Activated CD4-positive, alpha-beta T cell treated with anti-CD3 and anti-CD28 coated beads, Interleukin-2, amount 50 U/mL, for 16 hours (primary cell): ENCODE measurements at regions not wholly inside any gene's neighbourhood (a gene's known extent, or its start where the extent isn't known, plus 50 kb on each side); places are given as distances from the start of the nearest gene placed in this dataset.
"Not testable (repeated sequence)": the region's sequence is repeated elsewhere in the genome, so short reads cannot be mapped to it uniquely, and the experiment has no call there.

Experiments used
- DNase-seq: peaks from one replicate; pipeline ENCODE4 v3.0.0-alpha.2; 2020

DNA sequence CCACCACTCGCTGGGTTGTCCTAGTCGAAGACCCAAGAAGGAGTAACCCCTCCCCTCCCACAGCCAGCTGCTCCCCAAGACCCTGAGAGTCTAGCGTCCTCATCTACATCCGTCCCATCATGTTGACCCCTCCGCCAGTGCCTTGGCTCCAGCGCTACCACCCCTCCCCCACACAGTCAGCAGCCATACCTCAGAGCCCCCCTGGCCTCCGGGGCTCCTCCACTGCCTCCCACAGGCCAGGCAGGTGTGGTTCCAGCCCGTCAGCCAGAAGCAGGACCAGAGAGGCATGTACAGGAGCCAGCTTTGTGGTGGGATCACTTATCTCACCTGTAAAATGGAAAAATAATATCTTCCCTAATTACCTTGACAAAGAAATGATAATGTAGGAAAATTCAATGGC, 51.5 kb upstream of the PHF21B start:
- no peak for DNase-seq

DNA sequence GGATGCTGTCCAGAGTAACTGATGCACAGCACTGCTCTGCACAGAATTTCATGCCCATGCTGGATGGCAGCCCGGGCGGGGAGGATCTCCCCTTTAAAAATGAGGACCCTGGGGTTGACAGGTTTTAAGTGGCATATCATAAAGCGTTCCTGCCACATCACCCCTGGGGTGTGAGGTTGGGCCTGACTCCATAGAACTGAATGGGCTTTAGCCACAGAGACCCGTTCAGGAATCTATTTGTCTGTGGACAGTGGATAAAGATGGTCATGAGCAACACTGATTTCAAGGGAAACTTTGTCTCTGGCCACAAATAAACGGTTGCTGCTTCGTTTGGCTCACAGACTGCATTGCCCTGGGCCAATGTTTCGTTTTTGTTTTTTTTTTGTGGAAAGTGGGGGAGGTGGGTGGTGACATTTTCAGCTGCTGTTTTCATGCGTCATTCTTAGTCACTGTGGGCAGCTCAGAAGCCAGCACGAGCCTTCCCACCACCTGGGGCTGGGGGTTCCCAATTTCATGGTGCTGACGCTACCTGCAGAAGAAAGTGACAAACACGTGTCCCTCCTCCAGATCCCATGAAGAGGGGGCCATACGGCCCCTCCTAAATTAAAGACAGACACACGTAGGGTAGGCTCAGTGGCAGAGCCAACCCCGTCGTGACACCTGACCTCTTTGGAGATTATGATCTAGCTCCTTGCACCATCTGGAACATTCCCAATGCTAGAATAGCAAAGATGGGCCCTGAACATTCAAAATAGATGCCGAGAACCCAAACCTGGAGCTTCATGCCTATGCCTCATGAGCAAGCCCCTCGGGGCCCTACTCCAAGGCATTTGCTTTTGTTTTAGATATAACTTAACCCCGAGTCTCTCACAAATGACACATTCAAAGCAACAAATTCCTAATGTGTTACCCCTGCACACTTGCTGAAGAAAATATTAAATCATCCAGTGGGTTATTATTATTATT, 54.8 kb upstream of the PHF21B start:
- peak; percentile 50 for DNase-seq

- no peak for DNase-seq
Observed at GRCh38 chr22:45065726-45066125, 55.9 kb upstream of the PHF21B start.

GRCh38 chr22:45067731-45068130, 57.9 kb upstream of the PHF21B start:
- no peak for DNase-seq

GRCh38 chr22:45069925-45070324, 60.1 kb upstream of the PHF21B start:
- no peak for DNase-seq

- DNase-seq: no peak
Observed at GRCh38 chr22:45071618-45072017, 61.8 kb upstream of the PHF21B start.

- DNase-seq: no peak
Observed at GRCh38 chr22:45072322-45072903, 62.6 kb upstream of the PHF21B start.

DNA sequence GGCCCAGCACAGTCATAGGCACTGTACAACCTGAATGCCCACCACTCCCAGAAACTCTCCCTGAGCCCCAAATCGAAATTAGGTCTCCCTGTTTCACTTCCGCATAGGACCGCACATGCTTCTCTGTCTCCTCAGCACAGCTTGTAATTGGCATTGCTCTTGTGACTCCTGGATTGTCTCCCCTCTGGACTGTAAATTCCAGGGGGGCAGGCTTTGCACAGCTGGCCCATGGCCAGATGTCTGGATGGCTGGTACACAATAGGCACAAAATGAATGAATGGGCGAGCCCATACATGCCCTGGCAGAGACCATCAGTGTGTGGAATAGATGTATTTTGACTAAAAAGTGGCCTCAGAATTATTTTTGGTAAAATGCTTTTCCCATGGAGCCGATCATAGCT, 63.3 kb upstream of the PHF21B start:
- no peak for DNase-seq

DNA sequence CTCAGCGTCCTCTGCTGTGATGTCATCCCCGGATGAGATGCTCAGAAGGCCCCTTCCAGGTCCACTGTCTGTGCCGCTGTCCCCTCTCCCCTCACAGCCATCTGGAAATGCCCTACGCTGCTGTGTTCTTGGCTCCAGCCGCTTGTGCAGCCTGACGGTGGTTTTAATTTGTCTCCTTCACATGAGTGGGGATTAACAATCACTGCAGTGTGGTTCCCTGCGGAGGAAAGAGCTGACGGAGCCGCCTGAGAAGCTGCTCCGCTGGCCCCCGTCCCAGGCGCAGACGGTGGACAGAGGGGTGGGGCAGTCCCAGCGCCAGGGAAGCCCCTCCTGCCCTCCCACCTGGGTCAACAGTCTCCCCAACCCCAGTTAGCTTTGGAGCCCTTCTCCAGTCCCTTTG, 67.5 kb upstream of the PHF21B start:
- no peak for DNase-seq

GRCh38 chr22:45077826-45078334, 68.1 kb upstream of the PHF21B start:
- DNase-seq: no peak

GRCh38 chr22:45082795-45083194, 73.0 kb upstream of the PHF21B start:
- DNase-seq: peak; percentile 27

GRCh38 chr22:45083659-45084305, 74.0 kb upstream of the PHF21B start:
- DNase-seq: peak; percentile 51

DNA sequence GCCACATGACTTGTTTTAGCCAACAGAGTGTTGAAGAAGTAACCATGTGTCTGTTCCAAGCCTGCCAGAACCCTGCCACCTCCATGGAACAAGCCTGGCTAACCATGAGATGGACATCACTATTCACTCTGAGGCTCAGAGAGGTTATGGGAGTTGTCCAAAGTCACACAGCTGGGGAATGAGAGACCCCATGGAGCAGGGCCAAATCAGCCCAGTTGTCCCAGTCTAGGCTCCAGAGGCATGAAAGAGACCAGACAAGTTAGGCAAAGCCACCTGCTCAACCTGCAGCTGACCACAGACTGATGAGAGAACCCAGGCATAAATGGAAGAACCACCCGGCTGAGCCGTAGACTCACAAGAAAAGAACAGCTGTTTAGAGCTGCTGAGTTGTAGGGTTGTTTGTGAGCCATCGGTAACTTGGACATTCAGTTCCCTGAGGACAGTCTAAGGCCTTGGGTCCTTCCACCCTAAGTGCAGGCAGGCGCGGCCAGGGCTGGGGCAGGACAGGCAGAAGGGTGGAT, 74.7 kb upstream of the PHF21B start:
- DNase-seq: no peak

DNA sequence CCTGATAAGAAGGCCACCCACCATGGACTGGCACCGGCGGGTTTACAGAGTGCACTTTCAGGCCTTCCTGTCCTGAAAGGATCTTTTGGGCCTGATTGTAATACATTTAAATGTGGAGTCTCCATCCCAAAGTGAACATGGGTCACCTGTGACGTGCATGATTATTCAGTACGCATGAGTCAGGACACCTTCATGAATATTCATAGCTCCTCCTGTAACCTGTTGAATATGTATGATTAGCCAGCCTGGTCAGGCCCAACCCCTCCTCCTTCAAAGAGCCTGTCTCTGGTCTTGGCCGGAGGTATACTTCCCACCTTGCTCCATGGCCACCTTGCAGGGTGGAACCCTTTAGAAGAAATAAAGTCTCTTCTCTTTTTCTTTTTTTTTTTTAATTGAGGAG, 75.9 kb upstream of the NUP50 start:
- DNase-seq: no peak

- no peak for DNase-seq
Observed at GRCh38 chr22:45088576-45088975, 75.1 kb upstream of the NUP50 start.

DNA sequence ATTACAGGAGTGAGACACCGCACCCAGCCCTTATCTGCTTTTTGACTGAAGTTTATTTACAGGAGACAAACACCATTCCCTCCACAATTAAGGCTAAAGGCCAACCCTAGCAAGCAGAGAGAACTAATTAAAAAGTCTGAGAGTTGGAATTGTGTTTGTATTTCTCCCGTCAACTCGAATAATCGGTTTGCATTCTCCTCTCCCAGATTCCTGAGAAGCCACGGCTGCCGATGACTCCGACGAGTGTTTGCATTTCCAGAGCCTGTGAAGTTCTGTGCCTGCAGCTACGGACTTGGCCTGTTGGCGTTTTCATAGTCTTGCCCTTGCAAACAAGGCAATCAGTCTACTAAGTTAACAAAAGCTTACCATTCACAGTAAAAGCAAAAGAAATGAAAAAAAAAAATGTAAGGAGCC, 73.2 kb upstream of the NUP50 start:
- no peak for DNase-seq

DNA sequence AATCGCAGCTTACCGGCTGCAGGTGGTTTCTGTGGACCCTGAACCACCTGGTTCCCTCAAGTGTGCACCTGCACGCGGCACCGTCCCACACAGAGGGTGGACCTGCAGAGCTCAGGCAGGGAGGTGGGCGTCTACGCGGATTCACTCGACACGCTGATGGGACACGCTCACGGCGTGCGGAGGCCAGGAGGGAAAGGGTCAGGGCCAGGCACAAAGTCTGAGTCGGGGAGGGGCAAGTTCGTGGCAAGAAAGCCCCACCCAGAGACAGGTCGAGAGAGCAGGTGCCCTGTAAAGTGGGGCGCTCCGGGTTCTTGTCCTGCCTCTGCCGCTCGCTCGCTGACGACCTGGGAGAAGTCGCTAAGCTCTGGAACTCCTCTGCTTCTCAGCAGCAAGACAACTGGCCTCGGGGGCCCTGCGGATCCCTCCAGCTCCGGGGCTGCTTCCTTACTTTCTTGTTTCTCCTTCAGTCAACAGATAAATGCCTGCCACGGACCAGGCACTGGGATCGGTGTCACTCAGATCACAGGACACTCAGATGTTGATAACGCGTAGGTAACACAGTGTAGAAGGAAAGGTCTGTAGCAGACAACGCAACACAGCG, 72.4 kb upstream of the NUP50 start:
- no peak for DNase-seq

- DNase-seq: not testable (repeated sequence)
Observed at GRCh38 chr22:45091875-45092274, 71.8 kb upstream of the NUP50 start.

DNA sequence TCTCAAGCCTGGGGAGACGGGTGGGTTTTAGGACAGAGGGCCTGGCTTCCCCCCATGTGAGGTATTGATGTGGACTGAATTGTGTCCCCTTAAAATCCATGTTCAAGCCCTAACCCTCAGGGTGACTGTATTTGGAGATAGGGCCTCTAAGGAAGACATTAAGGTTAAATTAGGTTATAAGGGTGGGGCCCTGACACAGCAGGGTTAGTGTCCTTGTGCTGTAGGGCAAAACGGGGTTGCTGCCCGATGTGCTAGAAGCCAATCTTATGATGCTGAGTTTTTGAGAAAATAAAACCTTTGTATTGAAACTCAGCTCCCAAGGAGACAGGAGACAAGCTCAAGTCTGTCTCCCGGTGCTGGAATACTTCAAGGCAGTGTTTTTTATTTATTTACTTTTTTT, 71.1 kb upstream of the NUP50 start:
- no peak for DNase-seq

- no peak for DNase-seq
Observed at GRCh38 chr22:45093609-45094008, 70.1 kb upstream of the NUP50 start.

- no peak for DNase-seq
Observed at GRCh38 chr22:45094081-45094720, 69.5 kb upstream of the NUP50 start.

- no peak for DNase-seq
Observed at GRCh38 chr22:45094825-45095224, 68.9 kb upstream of the NUP50 start.
